ENCODE measurements at regions not wholly inside any gene's neighbourhood (a gene's known extent, or its start where the extent isn't known, plus 50 kb on each side); places are given as distances from the start of the nearest gene placed in this dataset.

DNA sequence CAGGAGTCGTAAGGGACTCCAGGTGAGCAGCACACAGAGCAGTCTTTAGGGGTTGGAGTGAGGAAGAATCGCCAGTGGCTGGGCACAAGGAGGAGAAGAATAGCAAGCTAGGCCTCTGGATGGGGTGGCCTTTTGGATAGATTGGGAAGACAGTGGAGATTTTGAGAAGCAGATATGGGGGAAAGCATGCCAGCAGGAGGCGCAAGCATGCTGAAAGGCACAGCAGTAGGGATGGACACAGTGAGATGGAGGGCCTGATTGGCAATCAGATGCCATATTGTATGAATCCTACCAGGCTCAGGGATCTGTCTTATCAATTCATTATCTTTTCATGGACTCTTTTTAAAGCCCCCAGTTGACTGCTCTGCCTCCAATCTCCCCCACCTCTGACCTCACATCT, 60.4 kb upstream of the MAGEA4 start:
- TF ChIP-seq, protein P1, sequence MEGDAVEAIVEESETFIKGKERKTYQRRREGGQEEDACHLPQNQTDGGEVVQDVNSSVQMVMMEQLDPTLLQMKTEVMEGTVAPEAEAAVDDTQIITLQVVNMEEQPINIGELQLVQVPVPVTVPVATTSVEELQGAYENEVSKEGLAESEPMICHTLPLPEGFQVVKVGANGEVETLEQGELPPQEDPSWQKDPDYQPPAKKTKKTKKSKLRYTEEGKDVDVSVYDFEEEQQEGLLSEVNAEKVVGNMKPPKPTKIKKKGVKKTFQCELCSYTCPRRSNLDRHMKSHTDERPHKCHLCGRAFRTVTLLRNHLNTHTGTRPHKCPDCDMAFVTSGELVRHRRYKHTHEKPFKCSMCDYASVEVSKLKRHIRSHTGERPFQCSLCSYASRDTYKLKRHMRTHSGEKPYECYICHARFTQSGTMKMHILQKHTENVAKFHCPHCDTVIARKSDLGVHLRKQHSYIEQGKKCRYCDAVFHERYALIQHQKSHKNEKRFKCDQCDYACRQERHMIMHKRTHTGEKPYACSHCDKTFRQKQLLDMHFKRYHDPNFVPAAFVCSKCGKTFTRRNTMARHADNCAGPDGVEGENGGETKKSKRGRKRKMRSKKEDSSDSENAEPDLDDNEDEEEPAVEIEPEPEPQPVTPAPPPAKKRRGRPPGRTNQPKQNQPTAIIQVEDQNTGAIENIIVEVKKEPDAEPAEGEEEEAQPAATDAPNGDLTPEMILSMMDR (IDR thresholded peaks at IDR 0.05; ENCODE audit: poor library complexity) = no peak
- TF ChIP-seq EZH2 (IDR thresholded peaks at IDR 0.05; ENCODE audit: borderline replicate concordance) = no peak

All from hepatocyte (in vitro differentiated cells).